ENCODE measurements at regions not wholly inside any gene's neighbourhood (a gene's known extent, or its start where the extent isn't known, plus 50 kb on each side); places are given as distances from the start of the nearest gene placed in this dataset.

DNA sequence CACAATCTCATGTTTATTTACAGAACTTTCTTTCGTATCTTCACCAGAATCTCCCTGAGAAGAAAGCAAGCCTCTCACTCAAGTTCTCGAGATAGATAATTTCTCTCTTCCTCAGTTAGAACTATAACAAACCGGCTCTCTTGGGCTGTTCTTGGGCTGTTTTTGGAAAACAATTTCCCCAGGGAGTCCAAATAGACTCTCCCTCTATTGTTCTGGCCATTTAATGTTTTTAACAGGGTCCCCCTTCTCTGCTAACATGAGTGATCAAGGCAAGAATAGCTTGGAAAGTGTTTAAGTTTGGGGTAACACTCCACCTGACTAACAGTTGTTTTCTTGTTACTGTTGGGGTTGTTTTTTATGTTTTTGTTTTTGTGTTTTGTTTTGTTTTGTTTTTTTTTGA, 64.8 kb upstream of the UCN3 start:
- Mint-ChIP-seq H3K4me3 (no peak overlapping the region), H3K36me3 (peaks cover 38% of the 10 kb centered on the region), H3K4me1 (peaks cover 67 to 75% of the 10 kb centered on the region in 2 donors), H3K27ac (peak overlapping the region; percentile 97 to 99), H3K27me3 (ENCODE audit: low read depth in 2 of 2) (no peaks in the 10 kb centered on the region), H3K9me3 (peaks cover 2 to 6% of the 10 kb centered on the region in 2 donors)
- no peak overlapping the region for H3K4me3 ChIP-seq (ENCODE audit: low read length)
- intact Hi-C loops (cut with micrococcal nuclease): loop anchor here (10.0 kb wide), 1 partner anchor 1495 kb away; no protein-coding TSS in a partner anchor
- ATAC-seq: no peak
- H3K36me3 ChIP-seq (ENCODE audit: control insufficient read depth, insufficient read depth, low read length): no peaks in the 10 kb centered on the region
- 79% methylated on average over 3 of the region's 3 CpGs for whole genome bisulfite sequencing (ENCODE audit: insufficient coverage)
- no peaks in the 10 kb centered on the region for H3K27me3 ChIP-seq (ENCODE audit: control insufficient read depth, insufficient read depth, low read length)
- TF ChIP-seq, protein P1, sequence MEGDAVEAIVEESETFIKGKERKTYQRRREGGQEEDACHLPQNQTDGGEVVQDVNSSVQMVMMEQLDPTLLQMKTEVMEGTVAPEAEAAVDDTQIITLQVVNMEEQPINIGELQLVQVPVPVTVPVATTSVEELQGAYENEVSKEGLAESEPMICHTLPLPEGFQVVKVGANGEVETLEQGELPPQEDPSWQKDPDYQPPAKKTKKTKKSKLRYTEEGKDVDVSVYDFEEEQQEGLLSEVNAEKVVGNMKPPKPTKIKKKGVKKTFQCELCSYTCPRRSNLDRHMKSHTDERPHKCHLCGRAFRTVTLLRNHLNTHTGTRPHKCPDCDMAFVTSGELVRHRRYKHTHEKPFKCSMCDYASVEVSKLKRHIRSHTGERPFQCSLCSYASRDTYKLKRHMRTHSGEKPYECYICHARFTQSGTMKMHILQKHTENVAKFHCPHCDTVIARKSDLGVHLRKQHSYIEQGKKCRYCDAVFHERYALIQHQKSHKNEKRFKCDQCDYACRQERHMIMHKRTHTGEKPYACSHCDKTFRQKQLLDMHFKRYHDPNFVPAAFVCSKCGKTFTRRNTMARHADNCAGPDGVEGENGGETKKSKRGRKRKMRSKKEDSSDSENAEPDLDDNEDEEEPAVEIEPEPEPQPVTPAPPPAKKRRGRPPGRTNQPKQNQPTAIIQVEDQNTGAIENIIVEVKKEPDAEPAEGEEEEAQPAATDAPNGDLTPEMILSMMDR (IDR thresholded peaks at IDR 0.05): no peak
- H3K27ac ChIP-seq (ENCODE audit: low read length): peak overlapping the region; percentile 10
- DNase-seq: no peak
- H3K4me1 ChIP-seq (ENCODE audit: control insufficient read depth, insufficient read depth, low read length): peaks cover 44% of the 10 kb centered on the region
- peaks cover 5% of the 10 kb centered on the region for H3K9me3 ChIP-seq (ENCODE audit: control insufficient read depth, insufficient read depth, low read length)

DNA sequence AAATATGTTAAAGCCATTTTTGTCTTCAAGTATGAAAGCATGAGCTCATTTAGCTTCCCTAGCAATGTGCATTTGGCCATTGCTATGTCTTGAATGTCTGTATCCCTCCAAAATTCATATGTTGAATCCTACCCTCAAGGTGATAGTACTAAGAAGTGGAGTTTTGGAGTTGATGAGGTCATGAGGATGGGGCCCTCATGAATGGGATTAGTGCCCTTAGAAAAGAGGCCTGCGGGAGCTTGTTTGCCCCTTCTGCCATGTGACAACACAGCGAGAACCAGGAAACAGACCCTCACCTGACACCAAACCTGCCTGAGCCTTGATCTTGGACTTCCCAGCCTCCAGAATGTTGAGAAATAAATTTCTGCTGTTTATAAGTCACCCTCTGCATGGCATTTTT, 61.3 kb upstream of the UCN3 start:
- intact Hi-C loops (cut with micrococcal nuclease): no loop called here
- Histone ChIP-seq H3K4me1 (ENCODE audit: control insufficient read depth, insufficient read depth, low read length) (peaks cover 10% of the 10 kb centered on the region), H3K27ac (ENCODE audit: low read length) (no peak overlapping the region), H3K27me3 (ENCODE audit: control insufficient read depth, insufficient read depth, low read length) (no peaks in the 10 kb centered on the region), H3K9me3 (ENCODE audit: control insufficient read depth, insufficient read depth, low read length) (peaks cover 10% of the 10 kb centered on the region), H3K4me3 (ENCODE audit: low read length) (no peak overlapping the region), H3K36me3 (ENCODE audit: control insufficient read depth, insufficient read depth, low read length) (no peaks in the 10 kb centered on the region)
- H3K27me3 Mint-ChIP-seq (ENCODE audit: low read depth in 2 of 2): no peaks in the 10 kb centered on the region
- H3K27ac Mint-ChIP-seq: no peak overlapping the region
- no peak overlapping the region for H3K4me3 Mint-ChIP-seq
- peaks cover 0 to 4% of the 10 kb centered on the region in 2 donors for H3K9me3 Mint-ChIP-seq
- ATAC-seq: no peak
- H3K4me1 Mint-ChIP-seq: peaks cover 32 to 45% of the 10 kb centered on the region in 2 donors
- H3K36me3 Mint-ChIP-seq: peaks cover 52% of the 10 kb centered on the region
- DNase-seq: no peak
- 94% methylated on average over 2 of the region's 2 CpGs for WGBS (ENCODE audit: insufficient coverage)
- TF ChIP-seq, protein P1 (IDR thresholded peaks at IDR 0.05): no peak

DNA sequence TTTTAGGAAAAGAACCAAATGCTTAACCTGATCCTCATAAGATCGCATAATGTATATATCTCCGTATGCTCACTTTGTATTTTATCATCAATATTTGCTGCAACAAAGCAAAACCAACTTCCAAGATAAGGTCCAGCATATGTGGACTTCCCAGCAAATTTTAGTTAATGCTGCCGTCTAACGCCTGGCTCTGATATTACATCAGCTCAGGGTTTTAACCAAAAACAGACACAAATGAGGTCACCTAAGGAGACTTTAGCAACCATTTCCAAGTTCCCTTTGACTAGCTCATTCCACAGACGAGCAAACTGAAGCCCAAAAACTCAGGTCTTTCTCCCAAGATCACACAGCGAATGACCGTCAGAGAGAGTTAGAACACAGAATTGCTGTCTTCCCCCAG, 59.4 kb upstream of the UCN3 start:
- H3K4me1 Mint-ChIP-seq: peaks cover 22 to 42% of the 10 kb centered on the region in 2 donors
- Histone ChIP-seq H3K4me3 (ENCODE audit: low read length) (no peak overlapping the region), H3K4me1 (ENCODE audit: control insufficient read depth, insufficient read depth, low read length) (no peaks in the 10 kb centered on the region), H3K27me3 (ENCODE audit: control insufficient read depth, insufficient read depth, low read length) (no peaks in the 10 kb centered on the region), H3K36me3 (ENCODE audit: control insufficient read depth, insufficient read depth, low read length) (no peaks in the 10 kb centered on the region), H3K9me3 (ENCODE audit: control insufficient read depth, insufficient read depth, low read length) (peaks cover 10% of the 10 kb centered on the region), H3K27ac (ENCODE audit: low read length) (no peak overlapping the region)
- H3K27me3 Mint-ChIP-seq (ENCODE audit: low read depth in 2 of 2): no peaks in the 10 kb centered on the region
- DNase-seq (no peak), ATAC-seq (no peak)
- TF ChIP-seq, protein P1 (IDR thresholded peaks at IDR 0.05): no peak
- WGBS (ENCODE audit: insufficient coverage): 96% methylated on average over 7 of the region's 7 CpGs
- intact Hi-C loops (cut with micrococcal nuclease): no loop called here
- H3K9me3 Mint-ChIP-seq: peaks cover 0 to 4% of the 10 kb centered on the region in 2 donors
- H3K36me3 Mint-ChIP-seq: peaks cover 47% of the 10 kb centered on the region
- no peak overlapping the region for H3K4me3 Mint-ChIP-seq
- no peak overlapping the region for H3K27ac Mint-ChIP-seq

- H3K4me1 ChIP-seq (ENCODE audit: control insufficient read depth, insufficient read depth, low read length): peaks cover 30% of the 10 kb centered on the region
- H3K4me3 Mint-ChIP-seq: no peak overlapping the region
- peaks cover 5% of the 10 kb centered on the region for H3K9me3 ChIP-seq (ENCODE audit: control insufficient read depth, insufficient read depth, low read length)
- no peak overlapping the region for H3K27ac ChIP-seq (ENCODE audit: low read length)
- WGBS (ENCODE audit: insufficient coverage): 93% methylated on average over 3 of the region's 3 CpGs
- no peak overlapping the region for H3K27ac Mint-ChIP-seq
- H3K4me3 ChIP-seq (ENCODE audit: low read length): no peak overlapping the region
- peaks cover 6% of the 10 kb centered on the region for H3K36me3 Mint-ChIP-seq
- no peaks in the 10 kb centered on the region for H3K27me3 Mint-ChIP-seq (ENCODE audit: low read depth in 2 of 2)
- H3K36me3 ChIP-seq (ENCODE audit: control insufficient read depth, insufficient read depth, low read length): no peaks in the 10 kb centered on the region
- DNase-seq: no peak
- no peaks in the 10 kb centered on the region for H3K9me3 Mint-ChIP-seq
- H3K4me1 Mint-ChIP-seq: peaks cover 51 to 66% of the 10 kb centered on the region in 2 donors
- no peaks in the 10 kb centered on the region for H3K27me3 ChIP-seq (ENCODE audit: control insufficient read depth, insufficient read depth, low read length)
- TF ChIP-seq, protein P1 (IDR thresholded peaks at IDR 0.05): no peak
- ATAC-seq: no peak
- intact Hi-C loops (cut with micrococcal nuclease): no loop called here
Observed at GRCh38 chr10:5310914-5311313, 53.9 kb upstream of the UCN3 start.

Measured in natural killer cell (primary cell).